ENCODE measurements at regions not wholly inside any gene's neighbourhood (a gene's known extent, or its start where the extent isn't known, plus 50 kb on each side); places are given as distances from the start of the nearest gene placed in this dataset.

DNA sequence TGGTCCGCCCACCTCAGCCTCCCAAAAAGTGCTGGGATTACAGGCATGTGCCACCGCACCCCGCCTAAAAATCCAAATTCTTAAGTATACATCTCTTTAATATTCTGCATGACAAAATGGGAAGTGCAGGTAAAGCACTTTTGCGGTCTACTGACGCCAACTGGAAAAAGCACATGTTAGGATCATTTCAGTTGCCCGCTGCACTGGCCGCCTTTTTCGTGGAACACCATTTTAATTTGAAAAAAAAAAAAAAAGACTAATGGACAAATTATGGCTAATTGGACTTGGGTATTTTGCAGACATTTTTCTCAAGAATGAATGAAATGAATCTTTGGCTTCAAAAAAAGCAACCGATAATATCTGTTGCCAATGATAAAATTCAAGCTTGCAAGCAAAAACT, 129.3 kb upstream of the GPC1 start:
- intact Hi-C loops (cut with DNase I) = no loop called here
- Histone ChIP-seq H3K9me3 (no peaks in the 10 kb centered on the region), H3K36me3 (no peaks in the 10 kb centered on the region), H3K4me1 (replicated peaks) (no peaks in the 10 kb centered on the region), H3K27me3 (replicated peaks; ENCODE audit: insufficient read depth) (no peaks in the 10 kb centered on the region), H3K4me3 (no peak overlapping the region), H3K27ac (no peak overlapping the region)
- no peak for DNase-seq (ENCODE audit: low spot score)
- TF ChIP-seq, protein P1, sequence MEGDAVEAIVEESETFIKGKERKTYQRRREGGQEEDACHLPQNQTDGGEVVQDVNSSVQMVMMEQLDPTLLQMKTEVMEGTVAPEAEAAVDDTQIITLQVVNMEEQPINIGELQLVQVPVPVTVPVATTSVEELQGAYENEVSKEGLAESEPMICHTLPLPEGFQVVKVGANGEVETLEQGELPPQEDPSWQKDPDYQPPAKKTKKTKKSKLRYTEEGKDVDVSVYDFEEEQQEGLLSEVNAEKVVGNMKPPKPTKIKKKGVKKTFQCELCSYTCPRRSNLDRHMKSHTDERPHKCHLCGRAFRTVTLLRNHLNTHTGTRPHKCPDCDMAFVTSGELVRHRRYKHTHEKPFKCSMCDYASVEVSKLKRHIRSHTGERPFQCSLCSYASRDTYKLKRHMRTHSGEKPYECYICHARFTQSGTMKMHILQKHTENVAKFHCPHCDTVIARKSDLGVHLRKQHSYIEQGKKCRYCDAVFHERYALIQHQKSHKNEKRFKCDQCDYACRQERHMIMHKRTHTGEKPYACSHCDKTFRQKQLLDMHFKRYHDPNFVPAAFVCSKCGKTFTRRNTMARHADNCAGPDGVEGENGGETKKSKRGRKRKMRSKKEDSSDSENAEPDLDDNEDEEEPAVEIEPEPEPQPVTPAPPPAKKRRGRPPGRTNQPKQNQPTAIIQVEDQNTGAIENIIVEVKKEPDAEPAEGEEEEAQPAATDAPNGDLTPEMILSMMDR (IDR thresholded peaks at IDR 0.05) = no peak
- TF ChIP-seq POLR2A (IDR thresholded peaks at IDR 0.05) (no peak), POLR2AphosphoS5 (IDR thresholded peaks at IDR 0.05) (no peak)
- 95% methylated on average over 9 of the region's 9 CpGs for WGBS

DNA sequence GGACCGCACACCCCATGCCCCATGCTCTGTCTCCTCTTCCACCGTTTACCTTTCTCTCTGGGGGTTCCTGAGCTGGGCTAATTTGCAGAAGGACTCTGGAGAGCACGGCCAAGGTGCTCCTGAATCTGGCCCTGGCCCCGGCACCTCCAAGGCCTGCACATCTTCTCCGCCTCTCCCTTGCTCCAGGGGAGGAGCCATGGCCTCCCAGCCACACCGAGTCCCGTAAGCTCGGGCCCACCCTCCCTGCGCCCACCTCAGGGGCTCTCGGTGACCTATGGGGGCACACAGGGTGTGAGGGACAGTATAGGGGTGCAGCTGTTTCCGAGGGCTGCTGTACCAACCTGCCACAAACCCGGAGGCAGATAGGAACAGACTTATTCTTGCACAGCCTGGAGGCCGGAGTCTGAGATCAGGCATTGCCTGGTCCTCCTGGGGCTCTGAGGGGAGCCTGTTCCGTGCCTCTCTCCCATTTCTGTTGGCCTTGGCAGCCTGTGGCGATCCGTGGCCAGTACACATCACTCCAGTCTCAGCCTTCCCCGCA, 127.3 kb upstream of the GPC1 start:
- no peak overlapping the region for H3K27ac ChIP-seq
- no peak overlapping the region for H3K4me3 ChIP-seq
- no peaks in the 10 kb centered on the region for H3K9me3 ChIP-seq
- H3K4me1 ChIP-seq (replicated peaks) = no peaks in the 10 kb centered on the region
- no peak for DNase-seq (ENCODE audit: low spot score)
- H3K36me3 ChIP-seq = no peaks in the 10 kb centered on the region
- TF ChIP-seq, protein P1 (IDR thresholded peaks at IDR 0.05) = no peak
- TF ChIP-seq POLR2A (IDR thresholded peaks at IDR 0.05) (no peak), POLR2AphosphoS5 (IDR thresholded peaks at IDR 0.05) (no peak)
- WGBS = 88% methylated on average over 17 of the region's 17 CpGs
- no peaks in the 10 kb centered on the region for H3K27me3 ChIP-seq (replicated peaks; ENCODE audit: insufficient read depth)
- intact Hi-C loops (cut with DNase I) = no loop called here

DNA sequence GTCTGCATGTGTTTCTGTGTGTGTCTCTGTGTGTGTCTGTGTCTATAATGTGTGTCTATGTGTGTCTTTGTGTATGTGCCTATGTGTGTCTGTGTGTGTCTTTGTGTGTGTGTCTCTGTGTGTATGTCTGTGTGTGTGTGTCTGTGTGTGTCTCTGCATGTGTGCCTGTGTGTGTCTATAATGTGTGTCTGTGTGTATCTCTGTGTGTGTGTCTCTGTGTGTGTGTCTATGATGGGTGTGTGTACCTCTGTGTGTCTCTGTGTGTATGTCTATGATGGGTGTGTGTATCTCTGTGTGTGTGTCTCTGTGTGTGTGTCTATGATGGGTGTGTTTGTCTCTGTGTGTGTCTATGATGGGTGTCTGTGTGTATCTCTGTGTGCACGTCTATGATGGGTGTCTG, 126.2 kb upstream of the GPC1 start:
- WGBS = 65% methylated on average over 1 of the region's 1 CpG
- Histone ChIP-seq H3K27ac (no peak overlapping the region), H3K9me3 (no peaks in the 10 kb centered on the region), H3K36me3 (no peaks in the 10 kb centered on the region), H3K4me1 (replicated peaks) (no peaks in the 10 kb centered on the region), H3K4me3 (no peak overlapping the region), H3K27me3 (replicated peaks; ENCODE audit: insufficient read depth) (no peaks in the 10 kb centered on the region)
- intact Hi-C loops (cut with DNase I) = no loop called here
- no peak for TF ChIP-seq POLR2A (IDR thresholded peaks at IDR 0.05)
- TF ChIP-seq POLR2AphosphoS5 (IDR thresholded peaks at IDR 0.05) = no peak
- TF ChIP-seq, protein P1 (IDR thresholded peaks at IDR 0.05) = no peak
- DNase-seq (ENCODE audit: low spot score) = no peak

DNA sequence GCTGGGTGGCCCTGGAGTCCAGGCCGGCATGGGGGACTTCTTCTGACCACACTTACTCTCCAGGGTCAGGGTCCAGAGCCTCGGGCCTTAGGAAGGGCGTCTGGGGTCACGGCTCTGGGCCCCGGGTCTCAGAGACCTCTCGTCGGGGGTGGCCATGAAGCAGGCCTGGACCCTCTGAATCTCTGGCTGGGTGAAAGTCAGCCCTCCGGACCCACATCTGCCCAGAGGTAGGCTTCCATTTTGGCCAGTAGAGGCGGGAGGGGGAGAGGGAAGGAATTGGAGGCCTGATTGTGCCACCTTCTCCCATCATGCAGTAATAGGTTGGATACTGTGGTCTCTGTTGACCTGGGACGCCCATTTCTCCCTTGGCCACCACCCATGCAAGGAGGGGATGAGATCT, 125.3 kb upstream of the GPC1 start:
- WGBS = 91% methylated on average over 10 of the region's 10 CpGs
- no peaks in the 10 kb centered on the region for H3K9me3 ChIP-seq
- no peaks in the 10 kb centered on the region for H3K27me3 ChIP-seq (replicated peaks; ENCODE audit: insufficient read depth)
- H3K27ac ChIP-seq = no peak overlapping the region
- H3K4me3 ChIP-seq = no peak overlapping the region
- H3K36me3 ChIP-seq = no peaks in the 10 kb centered on the region
- H3K4me1 ChIP-seq (replicated peaks) = no peaks in the 10 kb centered on the region
- intact Hi-C loops (cut with DNase I) = no loop called here
- TF ChIP-seq POLR2A (IDR thresholded peaks at IDR 0.05) (no peak), POLR2AphosphoS5 (IDR thresholded peaks at IDR 0.05) (no peak)
- TF ChIP-seq, protein P1 (IDR thresholded peaks at IDR 0.05) = no peak
- no peak for DNase-seq (ENCODE audit: low spot score)

DNA sequence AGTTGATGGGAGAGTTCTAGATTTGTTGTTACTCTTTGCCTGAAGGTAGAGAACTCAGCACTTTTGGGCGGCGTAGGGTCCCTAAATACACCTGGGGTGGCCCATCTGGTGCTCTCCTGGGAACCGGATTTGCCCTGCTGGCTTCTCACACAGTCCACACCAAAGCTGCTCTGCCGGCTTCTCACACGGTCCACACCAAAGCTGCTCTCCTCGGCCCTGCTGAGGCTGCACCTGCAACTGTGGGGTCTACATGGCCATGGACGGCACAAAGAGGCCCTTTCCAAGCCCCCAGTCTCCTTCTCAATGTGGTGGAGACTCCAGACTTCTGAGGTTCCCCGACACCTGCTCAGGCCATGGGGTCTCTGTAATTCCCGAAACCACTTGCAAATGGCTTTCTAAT, 124.8 kb upstream of the GPC1 start:
- TF ChIP-seq, protein P1 (IDR thresholded peaks at IDR 0.05) = no peak
- TF ChIP-seq POLR2AphosphoS5 (IDR thresholded peaks at IDR 0.05) (no peak), POLR2A (IDR thresholded peaks at IDR 0.05) (no peak)
- no peak overlapping the region for H3K4me3 ChIP-seq
- no peaks in the 10 kb centered on the region for H3K27me3 ChIP-seq (replicated peaks; ENCODE audit: insufficient read depth)
- no peak overlapping the region for H3K27ac ChIP-seq
- no peaks in the 10 kb centered on the region for H3K4me1 ChIP-seq (replicated peaks)
- no peak for DNase-seq (ENCODE audit: low spot score)
- WGBS = 97% methylated on average over 9 of the region's 9 CpGs
- intact Hi-C loops (cut with DNase I) = no loop called here
- no peaks in the 10 kb centered on the region for H3K36me3 ChIP-seq
- no peaks in the 10 kb centered on the region for H3K9me3 ChIP-seq
